Spinal cord (tissue), 9 donors: ENCODE measurements at regions not wholly inside any gene's neighbourhood (a gene's known extent, or its start where the extent isn't known, plus 50 kb on each side); places are given as distances from the start of the nearest gene placed in this dataset.

Experiments used
- DNase-seq, 6 donors: peaks; one replicate each; pipeline versions ENCODE4 v3.0.0 to v3.0.0-alpha.2; 2013 to 2015; ENCODE audit warnings: low spot score in 6 of 6, low read depth in 4 of 6
- H3K27ac ChIP-seq: one replicate; pipeline ENCODE4 v1.5.1; 2013; ENCODE audit warnings: low read depth, low read length, control low read depth
- H3K27me3 ChIP-seq: one replicate; pipeline ENCODE4 v1.6.1; 2013; ENCODE audit warnings: low read length; ENCODE audit not compliant: control insufficient read depth, insufficient read depth
- H3K36me3 ChIP-seq: one replicate; pipeline ENCODE4 v1.6.1; 2013; ENCODE audit warnings: low read length; ENCODE audit not compliant: control insufficient read depth, insufficient read depth
- H3K4me1 ChIP-seq: one replicate; pipeline ENCODE4 v1.6.1; 2013; ENCODE audit warnings: low read length; ENCODE audit not compliant: control insufficient read depth, insufficient read depth
- H3K4me3 ChIP-seq: one replicate; pipeline ENCODE4 v1.5.1; 2013; ENCODE audit warnings: low read depth, low read length, control low read depth
- H3K9me3 ChIP-seq: one replicate; pipeline ENCODE4 v1.6.1; 2013; ENCODE audit warnings: low read length; ENCODE audit not compliant: control insufficient read depth, insufficient read depth
- WGBS: methylation state at CpG from one replicate; pipeline ENCODE4 v1.1.5; 2013; ENCODE audit warnings: missing lambda C conversion rate; ENCODE audit not compliant: insufficient coverage; 5-methylcytosine and 5-hydroxymethylcytosine counted together
- donor health status: healthy.

GRCh38 chr1:37153116-37154100 lies 119.1 kb upstream of the GRIK3 start:
- Histone ChIP-seq H3K27ac (no peak overlapping the region), H3K36me3 (no peaks in the 10 kb centered on the region), H3K4me1 (peaks cover 13% of the 10 kb centered on the region), H3K27me3 (no peaks in the 10 kb centered on the region), H3K4me3 (no peak overlapping the region), H3K9me3 (no peaks in the 10 kb centered on the region)
- DNase-seq = no peak
- 90% methylated on average over 3 of the region's 3 CpGs for WGBS

- no peaks in the 10 kb centered on the region for H3K27me3 ChIP-seq
- H3K9me3 ChIP-seq = no peaks in the 10 kb centered on the region
- DNase-seq = no peak
- 73% methylated on average over 7 of the region's 9 CpGs for WGBS
- H3K27ac ChIP-seq = no peak overlapping the region
- peaks cover 5% of the 10 kb centered on the region for H3K4me1 ChIP-seq
- H3K4me3 ChIP-seq = no peak overlapping the region
- H3K36me3 ChIP-seq = no peaks in the 10 kb centered on the region
Measured at GRCh38 chr1:37156646-37157045, 122.3 kb upstream of the GRIK3 start.

GRCh38 chr1:37157634-37158033 lies 123.3 kb upstream of the GRIK3 start:
- H3K27ac ChIP-seq = no peak overlapping the region
- H3K36me3 ChIP-seq = no peaks in the 10 kb centered on the region
- no peaks in the 10 kb centered on the region for H3K27me3 ChIP-seq
- no peak overlapping the region for H3K4me3 ChIP-seq
- DNase-seq = no peak
- no peaks in the 10 kb centered on the region for H3K9me3 ChIP-seq
- 77% methylated on average over 5 of the region's 5 CpGs for WGBS
- peaks cover 5% of the 10 kb centered on the region for H3K4me1 ChIP-seq

GRCh38 chr1:37158113-37158749 lies 123.9 kb upstream of the GRIK3 start:
- 81% methylated on average over 5 of the region's 5 CpGs for WGBS
- Histone ChIP-seq H3K4me1 (peaks cover 4% of the 10 kb centered on the region), H3K27me3 (no peaks in the 10 kb centered on the region), H3K9me3 (no peaks in the 10 kb centered on the region), H3K27ac (no peak overlapping the region), H3K4me3 (no peak overlapping the region), H3K36me3 (no peaks in the 10 kb centered on the region)
- no peak for DNase-seq

GRCh38 chr1:37159102-37159501 lies 124.8 kb upstream of the GRIK3 start:
- H3K4me3 ChIP-seq = no peak overlapping the region
- H3K27ac ChIP-seq = no peak overlapping the region
- no peak for DNase-seq
- no peaks in the 10 kb centered on the region for H3K36me3 ChIP-seq
- peaks cover 3% of the 10 kb centered on the region for H3K4me1 ChIP-seq
- no peaks in the 10 kb centered on the region for H3K9me3 ChIP-seq
- H3K27me3 ChIP-seq = no peaks in the 10 kb centered on the region
- 100% methylated on average over 1 of the region's 1 CpG for WGBS

- Histone ChIP-seq H3K4me3 (no peak overlapping the region), H3K27me3 (no peaks in the 10 kb centered on the region), H3K9me3 (peaks cover 1% of the 10 kb centered on the region), H3K27ac (no peak overlapping the region), H3K36me3 (no peaks in the 10 kb centered on the region), H3K4me1 (peaks cover 3% of the 10 kb centered on the region)
- DNase-seq = no peak
- 75% methylated on average over 1 of the region's 2 CpGs for WGBS
Measured at GRCh38 chr1:37161171-37161570, 126.9 kb upstream of the GRIK3 start.

GRCh38 chr1:37162059-37162458 lies 127.7 kb upstream of the GRIK3 start:
- no peaks in the 10 kb centered on the region for H3K27me3 ChIP-seq
- H3K27ac ChIP-seq = no peak overlapping the region
- no peak overlapping the region for H3K4me3 ChIP-seq
- no peaks in the 10 kb centered on the region for H3K36me3 ChIP-seq
- H3K9me3 ChIP-seq = peaks cover 1% of the 10 kb centered on the region
- no peak for DNase-seq
- H3K4me1 ChIP-seq = peaks cover 3% of the 10 kb centered on the region

GRCh38 chr1:37166005-37166404 lies 131.7 kb upstream of the GRIK3 start:
- DNase-seq = no peak

GRCh38 chr1:37167479-37167878 lies 133.2 kb upstream of the GRIK3 start:
- H3K4me3 ChIP-seq = no peak overlapping the region
- no CpG with 5 or more reads among the region's 1 CpG for WGBS
- H3K36me3 ChIP-seq = no peaks in the 10 kb centered on the region
- no peak for DNase-seq
- peaks cover 12% of the 10 kb centered on the region for H3K4me1 ChIP-seq
- no peaks in the 10 kb centered on the region for H3K27me3 ChIP-seq
- no peak overlapping the region for H3K27ac ChIP-seq
- peaks cover 1% of the 10 kb centered on the region for H3K9me3 ChIP-seq

More at GRCh38 chr1:37166005-37166404, 131.7 kb upstream of the GRIK3 start:
- Histone ChIP-seq H3K27me3 (no peaks in the 10 kb centered on the region), H3K4me1 (peaks cover 5% of the 10 kb centered on the region), H3K4me3 (no peak overlapping the region), H3K27ac (no peak overlapping the region), H3K9me3 (peaks cover 1% of the 10 kb centered on the region), H3K36me3 (no peaks in the 10 kb centered on the region)
- no CpG with 5 or more reads among the region's 2 CpGs for WGBS

GRCh38 chr1:37169241-37169640 lies 134.9 kb upstream of the GRIK3 start:
- peaks cover 1% of the 10 kb centered on the region for H3K9me3 ChIP-seq
- no peaks in the 10 kb centered on the region for H3K36me3 ChIP-seq
- peaks cover 12% of the 10 kb centered on the region for H3K4me1 ChIP-seq
- H3K27me3 ChIP-seq = no peaks in the 10 kb centered on the region
- DNase-seq = no peak
- no peak overlapping the region for H3K27ac ChIP-seq
- 60% methylated on average over 1 of the region's 2 CpGs for WGBS
- no peak overlapping the region for H3K4me3 ChIP-seq
